Activated T-cell treated with anti-CD3 and anti-CD28 coated beads, Interleukin-2, amount 50 U/mL, for 1 hour (primary cell): ENCODE measurements at regions not wholly inside any gene's neighbourhood (a gene's known extent, or its start where the extent isn't known, plus 50 kb on each side); places are given as distances from the start of the nearest gene placed in this dataset.
"Not testable (repeated sequence)": the region's sequence is repeated elsewhere in the genome, so short reads cannot be mapped to it uniquely, and the experiment has no call there.

Experiments
- DNase-seq: peaks from one replicate; pipeline ENCODE4 v3.0.0-alpha.2; 2020

DNA sequence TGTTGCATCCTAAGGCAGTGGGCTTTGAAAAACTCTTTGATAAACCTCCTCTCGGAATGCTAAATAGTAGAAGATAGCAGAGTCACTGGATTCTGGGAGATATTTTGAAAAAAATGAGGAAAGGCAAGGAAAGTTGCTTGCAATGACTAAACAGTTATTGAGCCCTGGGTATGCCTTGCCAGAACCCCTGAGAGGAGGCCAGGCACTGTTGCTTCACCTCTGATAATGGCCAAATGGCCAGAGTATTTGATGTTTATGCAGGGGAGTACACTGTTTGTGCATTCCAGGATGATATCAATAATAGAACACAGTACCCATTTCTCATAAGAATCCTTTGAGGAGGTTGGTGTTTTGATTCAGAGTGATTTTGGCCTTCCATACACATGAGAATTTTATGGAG, 935.1 kb upstream of the WWC1 start:
- no peak for DNase-seq

- no peak for DNase-seq
Measured at GRCh38 chr5:167358868-167359492, 932.5 kb upstream of the WWC1 start.

GRCh38 chr5:167361795-167362194, 929.6 kb upstream of the WWC1 start:
- DNase-seq = no peak

- no peak for DNase-seq
Measured at GRCh38 chr5:167363065-167363464, 928.4 kb upstream of the WWC1 start.

- no peak for DNase-seq
Measured at GRCh38 chr5:167375125-167375524, 916.3 kb upstream of the WWC1 start.

DNA sequence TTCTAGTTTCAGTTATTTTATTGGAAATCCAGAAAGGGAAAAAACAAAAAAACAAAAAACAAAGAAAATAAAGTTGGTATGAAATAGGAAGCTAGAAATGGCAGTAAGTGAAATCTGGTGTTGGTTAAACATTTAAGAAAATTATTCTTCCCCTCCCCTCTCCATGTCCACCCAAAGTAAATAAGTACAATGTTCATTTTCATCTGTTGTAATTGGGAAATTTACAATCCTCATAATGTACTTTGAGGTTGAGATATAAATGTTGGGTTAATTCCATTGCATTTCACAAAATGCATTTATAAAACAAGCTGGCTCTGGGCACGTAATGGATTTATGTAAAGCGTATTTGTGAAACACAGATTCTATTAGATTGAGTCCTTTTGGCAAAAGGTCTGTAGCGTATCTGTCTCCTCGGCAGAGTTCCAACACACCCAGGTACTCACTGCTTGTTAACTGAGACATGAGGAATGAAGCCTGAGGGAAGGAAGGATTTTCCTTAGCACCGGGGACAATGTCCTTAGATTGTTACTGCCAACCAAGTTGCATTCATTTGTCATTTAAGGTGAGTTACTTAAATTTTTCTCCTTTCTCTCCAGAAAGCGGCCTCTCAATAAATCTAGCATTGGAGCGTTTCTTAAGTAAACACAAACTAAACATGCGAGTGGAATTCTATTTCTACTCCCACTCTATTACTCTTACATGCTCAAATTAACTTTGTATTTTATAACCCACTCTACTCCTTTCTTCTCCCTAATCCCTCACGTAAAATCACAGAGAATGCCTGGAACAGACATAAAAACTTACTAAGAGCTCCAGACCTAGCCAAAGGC, 912.3 kb upstream of the WWC1 start:
- no peak for DNase-seq

GRCh38 chr5:167381457-167381856, 910.0 kb upstream of the WWC1 start:
- DNase-seq = no peak

GRCh38 chr5:167389537-167389936, 901.9 kb upstream of the WWC1 start:
- DNase-seq = no peak

- DNase-seq = not testable (repeated sequence)
Measured at GRCh38 chr5:167391286-167391685, 900.2 kb upstream of the WWC1 start.

GRCh38 chr5:167392240-167392639, 899.2 kb upstream of the WWC1 start:
- no peak for DNase-seq

- no peak for DNase-seq
Measured at GRCh38 chr5:167393358-167393757, 898.1 kb upstream of the WWC1 start.

DNA sequence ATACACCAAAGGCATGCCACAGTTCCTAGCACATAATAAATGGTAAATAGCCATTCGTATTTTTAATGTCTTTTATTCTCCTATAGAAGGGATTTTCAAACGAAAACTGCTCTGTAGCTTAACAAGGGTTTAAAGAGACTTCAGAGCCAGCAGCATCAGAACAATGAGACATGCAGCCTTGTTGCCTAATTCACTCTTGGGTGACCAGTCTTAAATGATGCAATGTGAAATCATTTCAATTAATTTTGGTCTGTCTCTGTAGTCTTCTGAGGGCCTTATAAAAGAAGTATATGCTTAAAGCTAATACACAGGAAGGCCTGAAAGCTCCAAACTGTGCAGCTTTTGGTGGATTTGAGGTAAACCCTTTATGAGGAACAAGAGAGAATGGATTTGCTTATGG, 888.8 kb upstream of the WWC1 start:
- no peak for DNase-seq

GRCh38 chr5:167406513-167406912, 884.9 kb upstream of the WWC1 start:
- DNase-seq = no peak

DNA sequence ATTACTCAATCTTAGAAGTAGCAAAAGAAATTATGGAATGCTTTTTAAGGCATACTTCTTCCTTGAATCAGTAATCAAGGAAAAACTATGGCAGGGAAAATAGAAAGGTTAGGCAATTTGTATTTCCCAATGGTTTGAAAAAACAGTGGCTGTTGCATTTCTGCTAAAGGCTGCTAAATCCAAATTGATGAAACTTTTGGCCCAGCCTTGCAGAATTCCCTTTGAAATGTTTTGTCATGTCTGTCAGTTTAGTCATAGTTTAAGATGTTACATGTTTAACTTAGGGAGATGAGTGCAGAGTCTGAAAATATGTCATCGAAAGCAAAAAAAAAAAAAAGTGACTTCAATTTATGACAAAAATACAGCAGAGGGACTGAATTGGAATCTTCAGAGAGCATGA, 878.9 kb upstream of the WWC1 start:
- DNase-seq = no peak

DNA sequence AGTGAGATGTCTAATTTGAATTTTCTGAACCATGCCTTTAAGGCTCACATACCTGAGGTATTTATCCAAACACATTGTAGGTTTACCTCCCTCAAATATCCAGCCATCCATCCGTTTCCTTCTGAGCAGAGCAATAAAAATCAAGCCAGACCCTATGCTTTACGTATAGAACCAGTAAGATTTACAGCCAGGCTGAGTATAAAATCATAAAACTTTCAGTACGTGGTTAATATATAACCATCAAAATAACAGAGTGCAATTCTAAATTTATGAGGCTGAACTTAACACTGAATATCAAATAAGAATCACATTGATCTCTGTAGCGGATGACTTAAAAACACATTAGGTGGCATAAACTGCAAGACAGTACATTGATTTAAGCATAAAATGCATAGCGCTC, 877.9 kb upstream of the WWC1 start:
- DNase-seq = no peak

- DNase-seq = no peak
Measured at GRCh38 chr5:167414611-167415010, 876.8 kb upstream of the WWC1 start.

GRCh38 chr5:167415779-167416746, 875.4 kb upstream of the WWC1 start:
- no peak for DNase-seq

DNA sequence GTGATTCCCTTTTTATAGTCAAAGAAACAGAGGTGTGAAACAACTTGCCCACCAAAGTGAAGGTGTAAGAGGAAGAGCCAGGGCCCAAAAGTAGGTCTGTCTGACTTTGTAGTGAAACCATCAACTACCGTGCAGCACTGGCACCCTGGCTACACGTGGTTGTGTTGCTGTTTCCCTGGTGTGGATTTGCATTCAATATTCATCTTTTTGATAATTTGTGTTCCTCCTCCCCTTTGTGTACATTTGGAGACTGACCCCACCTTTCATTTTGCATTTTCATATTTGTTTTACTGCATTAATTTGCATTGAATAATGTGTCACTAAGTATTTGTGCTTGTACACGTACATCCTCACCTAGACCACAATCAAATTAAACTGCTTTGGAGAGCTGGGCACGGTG, 873.8 kb upstream of the WWC1 start:
- no peak for DNase-seq

GRCh38 chr5:167425161-167425560, 866.3 kb upstream of the WWC1 start:
- DNase-seq = no peak

DNA sequence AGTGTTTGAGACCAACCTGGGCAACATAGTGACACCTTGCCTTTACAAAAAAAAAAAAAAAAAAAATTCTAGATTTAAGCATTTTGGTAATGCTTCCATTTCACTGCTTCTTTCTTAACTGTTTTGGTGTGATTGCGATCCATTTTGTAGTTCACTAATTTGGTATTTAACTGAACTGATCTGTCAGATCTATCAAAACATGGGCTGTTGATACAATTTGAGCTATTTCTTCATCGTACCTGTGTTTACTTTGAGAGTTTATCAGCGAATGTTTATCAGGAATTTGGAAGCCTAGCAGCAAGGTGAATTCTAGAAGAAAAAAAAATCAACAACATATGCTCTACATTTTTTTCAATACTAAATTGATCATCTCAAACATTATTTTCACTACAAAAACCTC, 864.9 kb upstream of the WWC1 start:
- no peak for DNase-seq

GRCh38 chr5:167427641-167428040, 863.8 kb upstream of the WWC1 start:
- not testable (repeated sequence) for DNase-seq

GRCh38 chr5:167440846-167441245, 850.6 kb upstream of the WWC1 start:
- no peak for DNase-seq

DNA sequence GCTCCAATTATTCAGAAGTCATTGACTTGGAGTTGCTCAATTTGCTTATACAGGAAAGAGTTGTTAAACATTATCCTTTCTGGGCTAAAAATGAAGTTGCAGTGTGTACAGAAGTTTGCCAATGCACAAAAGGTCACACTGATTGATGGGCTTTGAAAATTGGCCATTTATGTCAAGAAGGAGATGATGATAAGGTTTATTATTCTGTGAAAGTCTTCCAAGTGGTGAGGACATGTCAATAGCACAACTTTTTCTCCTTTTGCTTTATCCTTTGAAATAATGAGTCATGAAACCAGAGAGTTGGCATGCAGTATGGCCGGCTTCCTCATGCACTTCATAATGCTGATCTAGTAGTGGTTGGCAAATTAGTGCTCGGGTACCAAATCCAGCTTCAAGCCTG, 848.5 kb upstream of the WWC1 start:
- DNase-seq = no peak
